ENCODE measurements at regions not wholly inside any gene's neighbourhood (a gene's known extent, or its start where the extent isn't known, plus 50 kb on each side); places are given as distances from the start of the nearest gene placed in this dataset.
A peak's percentile ranks its signal among the peaks of the same experiment; 100 is the strongest.

DNA sequence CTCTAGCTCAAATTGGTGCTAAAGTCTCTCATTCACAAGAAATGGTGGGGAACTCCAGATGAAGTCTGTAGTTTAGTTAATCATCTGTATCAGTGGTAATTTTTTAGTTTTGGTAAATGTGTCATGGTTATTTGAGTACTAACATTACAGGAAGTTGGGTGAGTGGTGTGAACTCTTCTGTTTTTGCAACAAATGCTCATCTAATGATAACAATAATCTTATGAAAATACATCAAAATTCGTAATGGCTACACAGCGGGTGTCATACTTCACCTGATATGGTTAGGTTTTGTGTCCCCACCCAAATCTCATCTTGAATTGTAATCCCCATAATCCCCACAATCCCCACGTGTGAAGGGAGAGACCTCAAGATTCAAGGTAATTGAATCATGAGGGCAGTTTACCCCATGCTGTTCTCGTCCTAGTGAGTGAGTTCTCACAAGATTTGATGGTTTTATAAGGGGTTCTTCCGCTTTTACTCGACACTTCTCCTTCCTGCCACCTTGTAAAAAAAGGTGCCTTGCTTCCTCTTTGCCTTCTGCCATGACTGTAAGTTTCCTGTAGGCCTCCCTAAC, 209.3 kb upstream of the FOXN3 start:
- no peak for DNase-seq

DNA sequence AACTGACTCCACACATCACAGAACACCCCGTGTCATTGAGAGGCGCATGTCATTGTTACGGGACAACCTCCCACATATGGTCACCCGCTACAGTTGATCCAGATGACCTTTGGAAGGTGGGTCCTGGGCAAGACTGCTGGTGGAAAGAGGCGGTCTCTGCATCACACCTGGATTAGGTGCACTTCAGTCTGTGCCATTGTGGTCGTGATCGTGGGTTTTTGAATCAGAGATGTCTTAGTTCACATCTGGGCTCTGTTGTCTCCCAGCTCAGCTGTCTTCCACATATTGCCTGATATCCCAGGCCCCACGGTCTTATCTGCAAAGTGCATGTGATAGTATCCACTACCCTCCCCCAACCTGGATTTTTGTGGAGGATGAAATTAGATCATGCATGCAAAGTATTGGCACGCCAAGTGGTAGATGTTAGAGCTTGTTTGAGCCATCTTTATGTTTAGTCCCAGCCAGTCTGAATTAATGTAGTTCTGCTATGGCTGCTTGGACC, 208.7 kb upstream of the FOXN3 start:
- DNase-seq = no peak

DNA sequence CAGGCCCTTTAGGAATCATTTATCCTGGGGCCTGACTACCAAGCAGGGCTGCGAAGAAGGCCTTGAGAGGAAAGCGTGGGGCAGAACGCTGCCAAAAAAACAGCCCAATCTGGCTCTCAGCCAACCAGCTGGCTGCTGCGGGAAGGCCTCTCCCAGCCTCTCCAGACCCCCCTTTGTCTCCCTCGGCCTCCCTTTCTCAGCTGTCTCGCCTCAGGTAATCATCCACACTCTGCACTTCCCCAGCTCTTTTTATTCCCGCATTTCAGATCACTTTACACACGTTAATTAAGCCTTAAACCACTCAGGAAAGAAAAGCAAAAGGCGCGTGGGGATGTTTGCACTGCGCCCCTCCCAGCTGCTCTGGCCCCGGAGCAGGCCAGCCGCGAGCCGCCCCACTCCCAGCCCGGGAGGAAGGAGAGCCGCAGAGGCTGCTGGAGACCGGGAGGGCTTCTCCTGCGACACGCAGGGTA, 208.2 kb upstream of the FOXN3 start:
- no peak for DNase-seq

DNA sequence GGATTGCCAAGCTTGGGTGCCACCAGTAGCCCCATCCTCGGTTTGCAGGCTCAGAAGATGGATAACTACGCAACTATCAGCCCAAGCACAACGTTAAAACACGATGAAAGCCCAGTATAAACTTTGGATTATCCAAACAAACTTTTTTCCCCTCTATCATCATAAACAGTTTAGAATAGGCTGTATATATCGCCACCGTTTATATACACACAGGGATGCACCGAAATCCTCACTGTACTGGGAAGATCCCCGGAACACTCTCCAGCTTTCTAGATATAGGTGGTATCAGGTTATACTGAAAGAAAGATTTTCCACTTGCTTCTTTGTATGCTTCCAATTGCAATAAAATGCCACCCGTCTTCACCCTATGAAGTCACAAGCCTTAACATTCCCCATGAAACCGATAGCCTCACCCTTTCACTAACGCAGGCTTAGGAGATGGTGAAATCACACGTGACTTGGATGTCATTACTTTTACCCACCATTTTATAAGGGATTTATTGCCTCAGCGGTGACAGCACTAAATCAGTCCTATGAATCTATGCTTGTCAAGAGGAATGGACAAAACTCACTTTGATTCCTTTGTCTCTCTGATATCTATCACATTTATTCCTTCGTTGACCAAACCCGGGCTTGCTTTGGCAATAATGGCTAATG, 207.6 kb upstream of the FOXN3 start:
- DNase-seq = no peak

DNA sequence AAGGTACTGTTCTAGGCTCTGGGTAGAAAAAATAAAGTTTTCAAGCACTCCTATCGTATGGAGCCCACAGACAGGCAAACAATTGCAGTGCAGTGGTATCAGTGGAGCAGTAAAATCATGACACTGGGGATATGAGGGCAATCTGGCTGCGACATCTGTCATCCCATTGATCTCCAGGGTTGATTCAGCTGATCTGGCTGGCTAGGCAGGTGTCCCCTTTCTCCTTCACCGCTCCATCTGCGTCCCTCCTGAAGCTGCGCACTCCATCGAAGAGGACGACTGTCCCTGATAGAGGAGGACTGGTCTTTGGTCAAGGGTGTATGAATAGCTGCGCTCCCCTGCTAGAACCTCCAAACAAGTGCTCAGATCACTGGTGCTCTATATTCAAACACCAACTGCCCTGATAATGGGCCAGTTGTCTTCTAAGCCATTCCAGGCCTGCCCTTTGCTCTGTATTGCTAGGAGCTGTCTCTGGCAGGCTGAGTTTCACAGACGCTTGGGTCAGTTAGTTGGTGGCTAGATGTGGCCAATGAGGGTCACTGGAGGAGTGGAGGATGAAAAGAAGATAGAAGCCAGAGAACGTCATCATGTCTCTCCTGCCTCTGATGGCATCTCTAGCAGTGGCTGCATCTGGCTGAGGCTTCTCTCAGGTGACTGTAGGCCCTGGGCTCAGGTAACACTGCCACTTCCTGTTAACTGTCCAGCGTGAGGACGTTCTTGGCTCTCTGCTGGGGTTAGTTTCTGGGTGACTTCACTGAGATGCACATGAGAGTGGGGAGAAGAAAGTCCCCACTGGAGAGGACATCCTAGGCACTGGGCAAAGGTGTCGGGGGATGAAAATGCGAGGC, 205.0 kb upstream of the FOXN3 start:
- DNase-seq = no peak

DNA sequence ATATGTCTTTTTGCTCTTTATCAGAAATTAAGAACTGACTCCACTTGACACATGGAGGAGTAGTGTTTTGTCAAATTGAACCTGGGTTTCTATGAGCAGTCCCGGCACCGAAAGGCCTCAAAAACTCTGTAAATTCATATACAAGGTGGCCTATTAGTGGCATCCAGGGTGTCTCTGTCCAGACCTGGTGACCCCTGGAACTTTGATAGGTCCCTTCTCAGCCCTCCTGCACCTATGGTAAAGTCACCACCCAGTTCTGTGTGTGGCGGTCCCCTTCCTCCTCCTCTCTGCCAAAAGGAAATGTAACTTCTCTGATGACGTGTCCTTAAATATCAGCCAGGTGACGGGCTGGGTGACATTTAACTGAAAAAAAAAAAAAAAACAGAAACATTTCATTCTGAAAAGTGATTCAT, 204.0 kb upstream of the FOXN3 start:
- peak; percentile 41 to 48 for DNase-seq

DNA sequence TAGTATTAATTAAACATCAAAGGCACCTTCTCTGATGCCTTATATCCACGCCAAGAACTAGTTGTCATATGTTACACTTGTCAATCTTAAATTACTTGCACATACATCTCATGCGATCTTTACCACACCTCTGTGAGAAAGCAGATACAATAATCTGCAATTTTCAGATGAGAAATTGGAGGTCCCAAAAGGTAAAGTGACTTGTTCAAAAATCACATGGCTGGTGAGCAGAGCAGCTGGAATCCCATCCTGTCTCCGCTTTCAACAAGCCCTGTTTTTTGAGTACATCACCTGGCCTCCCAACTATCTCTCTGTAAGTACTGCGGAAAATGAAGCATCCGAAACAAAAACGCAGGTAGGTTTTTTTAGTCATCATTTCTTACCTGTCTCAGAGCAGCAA, 203.4 kb upstream of the FOXN3 start:
- no peak for DNase-seq

DNA sequence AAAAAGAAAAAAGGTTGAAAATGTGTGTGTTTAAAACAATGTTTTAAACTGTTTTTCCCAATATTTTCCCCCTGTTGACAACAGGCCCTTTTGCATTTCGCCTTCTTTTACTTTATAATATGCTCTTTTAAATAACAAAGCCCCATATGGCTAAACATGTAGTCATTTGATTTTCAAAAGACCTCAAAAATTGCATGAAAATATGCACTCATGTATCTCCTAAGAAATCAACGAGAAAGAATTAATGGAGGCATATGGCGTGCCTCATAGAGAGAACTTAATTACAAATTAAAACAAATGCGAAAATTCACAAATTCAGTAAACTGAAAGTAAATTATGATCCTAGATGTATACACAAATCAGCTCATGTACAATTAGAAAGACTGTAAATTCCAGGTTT, 202.6 kb upstream of the FOXN3 start:
- DNase-seq = no peak

DNA sequence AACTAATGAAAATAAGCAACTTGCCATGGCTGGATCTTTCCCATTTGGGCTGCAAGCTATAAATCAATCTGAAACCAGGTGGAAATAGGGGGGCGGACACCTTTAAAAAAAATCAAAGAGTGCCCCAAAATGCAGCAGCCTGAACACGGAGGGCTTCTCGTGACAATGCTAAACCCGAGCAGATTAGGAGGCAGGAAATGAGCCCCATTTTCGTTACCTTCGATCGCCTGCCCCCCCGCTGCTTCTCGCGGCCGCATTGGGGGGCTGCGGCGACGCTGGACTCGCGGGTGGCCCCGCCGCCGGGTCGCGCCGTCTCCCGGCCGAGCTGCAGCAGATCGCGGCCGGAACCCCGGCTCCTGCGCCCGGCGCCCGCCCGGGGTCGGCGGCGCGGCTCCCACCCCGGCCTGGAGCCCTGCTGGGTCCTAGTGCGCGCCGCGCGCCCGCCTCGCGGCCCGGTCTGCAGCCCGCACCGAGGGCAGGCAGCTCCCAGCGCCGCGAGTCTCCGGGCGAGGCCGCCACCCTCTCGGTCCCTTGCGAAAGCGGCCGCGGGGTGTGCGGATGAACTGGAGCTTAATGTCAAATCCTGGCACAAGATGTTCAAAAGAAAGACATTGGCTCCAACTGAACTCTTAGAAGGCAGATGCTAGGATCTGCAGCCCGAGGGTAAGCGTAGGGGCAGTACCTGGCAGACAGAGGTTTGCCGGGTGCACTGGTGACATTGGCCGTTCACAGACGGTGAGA, 201.9 kb upstream of the FOXN3 start:
- DNase-seq = peak; percentile 33 to 40

DNA sequence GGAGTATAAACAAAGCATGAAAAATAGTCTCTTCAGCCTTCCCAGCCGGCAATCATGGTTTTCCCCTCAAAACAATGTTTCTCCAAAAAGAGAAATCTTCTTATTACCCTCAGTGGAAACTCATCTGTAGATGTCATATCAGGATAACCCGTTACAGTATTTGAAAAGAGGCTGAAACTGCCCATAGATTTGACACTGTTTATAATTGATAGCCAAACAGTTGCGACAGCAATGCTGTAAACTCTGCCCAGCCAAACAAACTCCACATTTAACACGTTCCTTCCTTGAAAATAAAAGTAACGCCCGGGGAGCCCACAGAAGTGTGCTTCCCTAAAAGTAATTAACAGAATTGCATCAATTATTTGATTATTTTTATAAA, 201.3 kb upstream of the FOXN3 start:
- DNase-seq = no peak

DNA sequence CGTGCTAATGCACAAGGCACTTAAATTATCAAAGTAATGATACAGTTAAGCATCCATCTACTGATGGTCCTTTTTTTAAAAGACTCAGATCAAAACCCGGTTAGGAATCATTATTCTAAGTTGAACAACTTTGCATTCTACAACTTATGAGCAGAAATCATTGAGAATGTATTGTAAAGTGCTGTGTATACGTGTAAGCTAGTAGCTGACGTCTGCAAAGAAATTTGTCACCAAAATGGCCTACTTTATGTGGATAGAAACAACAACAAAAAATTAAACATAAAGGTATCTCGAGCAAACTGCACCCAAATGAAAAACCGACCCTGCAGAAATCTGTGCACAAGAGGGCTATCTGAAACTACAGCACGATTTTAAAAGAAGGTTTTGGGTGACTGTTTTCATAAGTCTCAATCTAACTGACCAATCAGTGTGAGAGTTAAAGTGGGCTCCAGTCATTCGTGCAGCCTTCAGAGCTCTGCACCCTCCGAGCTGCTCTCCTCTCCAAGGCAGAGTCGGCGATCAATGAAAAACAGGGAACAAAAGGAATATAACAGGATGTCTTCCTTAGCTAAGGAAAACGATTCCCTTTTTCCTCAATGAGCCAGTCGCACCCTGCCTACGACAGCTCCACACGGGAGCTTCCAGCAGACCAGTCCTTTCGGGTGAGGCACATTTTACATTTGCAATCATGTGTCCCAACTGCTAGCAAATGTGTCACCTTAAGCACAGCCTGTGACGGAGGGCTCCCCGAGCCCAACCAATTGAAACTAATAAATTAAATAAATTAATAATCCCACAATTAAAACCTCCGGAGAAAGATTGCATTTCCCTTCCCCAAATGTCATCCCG, 200.7 kb upstream of the FOXN3 start:
- DNase-seq = no peak

DNA sequence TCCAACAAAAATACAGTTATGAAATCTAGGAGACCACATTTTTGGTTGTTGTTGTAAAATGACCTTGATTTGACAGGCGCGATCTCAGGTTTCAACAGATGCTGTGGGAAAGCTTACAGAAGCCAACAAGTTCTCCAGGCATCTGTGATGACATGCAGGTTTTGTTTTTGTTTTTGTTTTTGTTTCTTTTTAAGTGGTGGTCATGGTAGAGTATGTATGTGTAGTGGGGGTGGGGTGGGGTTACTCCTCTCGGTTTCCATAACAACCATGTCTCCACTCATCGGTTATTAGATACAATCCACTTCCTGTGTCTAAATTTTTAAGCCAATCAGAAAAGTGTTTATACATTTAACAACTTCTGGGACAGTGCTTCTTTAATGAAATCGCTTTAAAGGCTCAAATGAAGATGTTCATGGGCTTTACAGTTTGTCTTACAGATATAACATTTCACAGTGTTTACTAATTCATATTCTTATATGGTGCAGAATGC, 199.9 kb upstream of the FOXN3 start:
- DNase-seq = no peak

DNA sequence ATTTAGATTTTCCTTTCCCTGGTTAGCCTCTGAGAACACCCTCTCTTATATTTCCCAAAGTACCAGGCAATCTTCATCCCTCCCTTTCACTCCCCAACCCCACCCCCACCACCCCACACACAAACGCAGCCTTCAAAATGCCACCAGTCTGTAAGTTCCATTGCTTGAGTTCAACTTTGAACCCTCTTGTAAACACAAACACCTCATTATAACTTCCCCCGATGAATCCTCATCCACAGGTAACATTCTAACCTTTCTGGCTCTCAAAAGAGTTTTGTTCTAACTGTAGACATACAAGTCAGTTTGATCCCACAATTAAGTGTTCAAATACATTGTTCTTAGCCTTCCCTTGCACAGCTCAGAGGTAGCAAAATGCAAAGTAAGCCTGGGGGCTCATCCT, 199.4 kb upstream of the FOXN3 start:
- DNase-seq = no peak

DNA sequence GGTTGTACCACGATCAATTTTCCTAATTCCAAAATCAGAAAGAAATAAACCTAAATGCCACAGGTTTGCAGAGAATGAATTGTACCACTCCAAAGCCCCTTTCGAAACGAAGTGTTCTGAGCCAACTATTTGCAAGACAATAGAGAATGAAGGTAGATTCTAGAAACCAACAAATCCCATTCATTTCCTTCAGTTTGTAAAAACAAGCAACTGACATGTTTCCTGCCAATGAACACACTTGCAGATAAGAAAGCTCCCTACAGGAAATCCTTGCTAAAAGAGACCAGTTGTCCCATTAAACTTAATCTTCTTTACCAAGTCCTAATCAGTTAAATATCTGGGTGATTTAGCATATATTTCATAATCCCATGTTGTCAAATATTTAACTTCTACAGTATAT, 198.4 kb upstream of the FOXN3 start:
- DNase-seq = no peak

DNA sequence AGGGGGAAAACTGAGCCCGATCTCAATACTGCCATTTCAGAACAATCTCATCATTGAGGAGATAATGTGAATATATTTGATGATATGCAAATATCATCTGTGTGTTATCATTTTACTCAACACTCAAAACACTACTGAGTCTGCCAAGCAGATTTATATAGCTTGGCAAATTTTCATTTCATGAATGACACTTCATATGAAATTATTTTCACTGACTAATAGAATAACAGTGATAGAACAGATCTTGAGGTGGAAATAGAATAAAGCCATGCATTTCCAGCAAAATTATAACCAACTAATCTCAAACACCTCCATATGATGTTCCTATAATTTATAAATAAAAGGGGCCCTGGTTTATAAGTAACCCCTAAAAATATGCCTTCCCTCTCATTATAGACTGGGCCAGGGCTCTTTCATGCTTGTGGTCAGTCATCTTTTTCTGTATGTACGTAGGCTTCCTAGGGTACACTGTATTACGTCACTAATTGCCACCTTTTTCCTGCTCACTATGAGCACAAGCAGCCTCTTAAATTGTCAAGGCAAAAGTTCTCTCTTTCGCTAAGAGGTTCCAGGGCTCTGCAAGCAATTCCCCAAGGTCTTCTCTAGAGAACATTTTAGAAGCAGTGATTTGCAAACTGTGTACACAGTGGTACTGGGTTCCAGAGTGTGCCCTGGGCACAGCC, 197.1 kb upstream of the FOXN3 start:
- DNase-seq = no peak

DNA sequence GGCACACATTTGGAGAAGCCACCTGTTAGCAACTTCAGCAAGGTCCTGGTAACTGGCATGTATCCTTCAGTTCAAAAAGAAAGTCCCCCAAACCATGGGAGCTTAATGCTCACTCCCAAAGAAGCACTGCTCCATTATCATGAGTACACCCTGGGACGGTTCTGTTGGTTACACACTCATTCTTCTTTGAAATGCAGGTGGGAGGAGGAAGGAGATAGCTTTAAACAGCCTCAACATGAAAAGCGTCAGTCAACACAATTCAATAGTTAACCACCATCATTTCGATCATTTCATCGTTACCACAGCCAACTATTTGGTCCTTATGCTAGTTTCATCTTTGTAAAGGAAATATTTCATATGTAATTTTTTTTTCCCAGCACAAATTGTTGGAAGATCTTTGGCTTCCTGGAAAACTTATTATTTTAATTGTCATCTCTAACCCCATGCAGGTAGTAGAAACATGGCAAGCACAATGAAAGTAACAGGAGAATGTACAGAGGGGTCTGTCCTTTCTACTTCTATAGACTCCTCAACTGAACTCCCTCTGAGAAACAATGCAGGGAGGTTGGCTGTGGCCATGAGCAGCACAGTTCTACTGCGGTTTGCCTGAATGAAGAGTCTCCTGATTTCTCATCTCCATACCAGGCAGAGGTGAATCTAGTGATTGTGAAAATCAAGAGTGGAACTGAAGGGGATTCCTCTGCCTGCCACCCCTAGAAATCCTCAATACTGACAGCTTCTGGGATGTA, 196.4 kb upstream of the FOXN3 start:
- no peak for DNase-seq

DNA sequence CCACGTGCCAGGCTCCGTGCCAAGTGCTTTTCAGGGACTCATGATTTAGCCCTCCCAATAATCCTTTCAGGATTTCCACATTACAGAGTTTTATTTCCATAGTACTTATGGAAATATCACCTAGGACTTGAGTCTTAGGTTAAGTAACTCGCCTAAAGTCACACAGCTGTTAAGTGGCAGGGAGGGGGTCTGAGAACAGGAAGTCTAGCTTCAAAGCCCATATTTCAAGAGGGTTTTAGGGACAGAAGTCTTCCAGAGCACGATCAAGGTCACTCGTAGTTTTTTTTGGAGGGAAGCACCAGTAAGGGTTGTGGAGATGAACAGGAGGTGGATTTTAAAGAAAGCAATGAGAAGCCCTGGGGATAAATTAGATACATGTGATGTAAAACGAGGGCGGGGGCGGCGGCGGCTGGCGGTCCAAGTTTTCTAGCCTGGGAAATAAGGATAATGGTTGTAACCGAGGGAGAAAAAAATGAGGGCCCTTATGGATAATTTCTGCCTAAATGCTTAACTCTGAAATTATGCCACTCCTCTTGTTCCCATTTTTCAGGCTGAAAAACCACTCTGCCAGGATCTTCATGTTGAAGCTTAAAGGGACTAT, 192.6 kb upstream of the FOXN3 start:
- DNase-seq = no peak

DNA sequence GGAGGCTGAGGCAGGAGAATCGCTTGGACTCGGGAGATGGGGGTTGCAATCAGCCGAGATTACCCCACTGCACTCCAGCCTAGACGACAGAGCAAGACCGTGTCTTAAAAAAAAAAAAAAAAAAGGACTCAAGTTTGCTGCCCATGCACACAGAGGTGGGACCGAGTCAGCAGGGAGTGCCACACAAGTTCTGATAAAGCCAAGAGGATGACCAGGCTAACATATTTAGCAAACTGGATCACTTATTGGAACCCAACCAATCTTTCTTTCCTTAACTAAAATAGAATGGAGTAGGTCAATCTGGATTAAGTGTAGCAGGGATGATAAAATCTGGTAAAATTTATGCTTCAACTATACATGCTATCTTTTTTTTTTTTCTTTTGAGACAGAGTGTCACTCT, 190.4 kb upstream of the FOXN3 start:
- DNase-seq = no peak

DNA sequence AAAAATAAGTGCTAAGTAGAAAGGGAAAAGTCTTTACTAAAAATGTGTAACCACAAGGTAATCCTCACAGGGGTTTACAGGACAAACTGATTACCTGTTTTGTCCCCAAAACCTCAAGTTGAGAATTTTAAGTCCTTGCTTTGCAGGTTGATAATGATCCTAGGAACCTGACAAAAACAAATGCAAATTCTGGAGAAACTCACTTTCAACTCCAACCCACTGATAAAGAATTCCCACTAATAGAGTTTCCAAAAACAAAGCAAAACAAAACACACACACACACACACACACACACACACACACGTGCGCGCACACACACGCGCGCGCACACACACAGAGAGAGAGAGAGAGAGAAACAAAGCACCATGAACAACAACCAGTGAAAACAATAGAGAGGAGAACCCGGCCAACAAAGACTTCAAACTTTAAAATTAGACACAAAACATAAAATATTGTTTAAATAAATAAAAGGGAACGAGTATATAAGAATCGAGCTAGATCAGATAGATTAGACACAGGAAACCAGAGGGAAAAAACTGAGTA, 187.0 kb upstream of the FOXN3 start:
- no peak for DNase-seq

All from activated CD4-positive, alpha-beta T cell treated with anti-CD3 and anti-CD28 coated beads, Interleukin-2, amount 50 U/mL, for 4 hours (primary cell).